H1 (cell line): ENCODE measurements at regions not wholly inside any gene's neighbourhood (a gene's known extent, or its start where the extent isn't known, plus 50 kb on each side); places are given as distances from the start of the nearest gene placed in this dataset.

ENCODE experiments used
- CTCF ChIA-PET: fragments of 300-600 bp; sonication (Branson Sonifier 250); formaldehyde crosslinking; loops from one replicate; lab custom pipeline; 2021; ENCODE audit not compliant: partially characterized antibody; lab: Charles Lee
- POLR2A ChIA-PET: fragments of 300-600 bp; sonication (Branson Sonifier 250); formaldehyde crosslinking; loops from one replicate; lab custom pipeline; 2021; ENCODE audit warnings: inconsistent platforms; ENCODE audit not compliant: partially characterized antibody; lab: Charles Lee
- DNase-seq, 2 experiments: peaks; one replicate each; pipeline versions ENCODE4 v3.0.0 to v3.0.0-alpha.2; 2010 to 2022; ENCODE audit warnings: low spot score in 2 of 2, low read depth in 1 of 2, mixed read lengths in 1 of 2
- FAIRE-seq: peaks from 2 replicates; lab custom pipeline; 2011; peaks lifted over from hg19 to GRCh38; lab: Jason Lieb, UNC
- H2AFZ ChIP-seq: 2 replicates; pipeline ENCODE4 v1.8.1; 2012; ENCODE audit warnings: low read length, inconsistent platforms
- H2AK5ac ChIP-seq: 2 replicates; pipeline ENCODE4 v1.6.1; 2013; ENCODE audit warnings: low read depth, low read length
- H2BK120ac ChIP-seq: replicated peaks from 2 replicates; pipeline ENCODE3; 2013; ENCODE audit warnings: low read depth, low read length, inconsistent platforms
- H2BK12ac ChIP-seq: 2 replicates; pipeline ENCODE4 v1.6.1; 2013; ENCODE audit warnings: low read depth, low read length
- H2BK15ac ChIP-seq: 2 replicates; pipeline ENCODE4 v1.6.1; 2013; ENCODE audit warnings: low read length
- H2BK20ac ChIP-seq: 2 replicates; pipeline ENCODE4 v1.6.1; 2013; ENCODE audit warnings: low read length
- H2BK5ac ChIP-seq: 2 replicates; pipeline ENCODE4 v1.6.1; 2013; ENCODE audit warnings: low read depth, low read length
- H3K14ac ChIP-seq: 2 replicates; pipeline ENCODE4 v1.6.1; 2013; ENCODE audit warnings: inconsistent platforms; ENCODE audit not compliant: insufficient read length
- H3K18ac ChIP-seq: 2 replicates; pipeline ENCODE4 v1.6.1; 2013; ENCODE audit warnings: low read length; ENCODE audit errors: extremely low read depth
- H3K23ac ChIP-seq: 2 replicates; pipeline ENCODE4 v1.6.1; 2013; ENCODE audit warnings: inconsistent platforms; ENCODE audit not compliant: insufficient read length
- H3K23me2 ChIP-seq: 2 replicates; pipeline ENCODE4 v1.6.1; 2013; ENCODE audit warnings: low read depth, low read length
- H3K27ac ChIP-seq: 2 replicates; pipeline ENCODE4 v1.6.1; 2011; ENCODE audit warnings: low read depth, low read length, inconsistent platforms
- H3K27me3 ChIP-seq, 4 experiments: replicated peaks in 1 of 4; 1 replicate in 1 of 4; 2 replicates in 3 of 4; pipeline versions ENCODE4 v1.6.1 to v1.8.1; 2011 to 2013; ENCODE audit warnings: low read length in 3 of 4, mild to moderate bottlenecking in 3 of 4, inconsistent platforms in 2 of 4, mixed read lengths in 2 of 4, moderate library complexity in 1 of 4; ENCODE audit not compliant: control insufficient read depth in 3 of 4, insufficient read depth in 3 of 4; ENCODE audit errors: extremely low read depth in 1 of 4
- H3K36me3 ChIP-seq, 4 experiments: 2 replicates each; pipeline versions ENCODE4 v1.6.1 to v1.8.1; 2011 to 2013; ENCODE audit warnings: mild to moderate bottlenecking in 4 of 4, low read length in 3 of 4, moderate library complexity in 2 of 4, control low read depth in 1 of 4, inconsistent platforms in 1 of 4; ENCODE audit not compliant: insufficient read depth in 4 of 4, control insufficient read depth in 2 of 4
- H3K4ac ChIP-seq: replicated peaks from 2 replicates; pipeline ENCODE3; 2013; ENCODE audit warnings: low read length, low read depth, mixed read lengths, inconsistent platforms; ENCODE audit not compliant: insufficient read length
- H3K4me1 ChIP-seq, 4 experiments: replicated peaks in 1 of 4; 1 replicate in 1 of 4; 2 replicates in 3 of 4; pipeline versions ENCODE4 v1.6.1 to v1.8.1; 2011 to 2013; ENCODE audit warnings: low read length in 3 of 4, inconsistent platforms in 2 of 4, mixed read lengths in 1 of 4; ENCODE audit not compliant: insufficient read depth in 4 of 4, control insufficient read depth in 3 of 4
- H3K4me2 ChIP-seq, 2 experiments: 2 replicates each; pipeline versions ENCODE4 v1.6.1 to v1.8.1; 2011 to 2013; ENCODE audit warnings: low read depth in 2 of 2, low read length in 2 of 2, control low read depth in 1 of 2, inconsistent platforms in 1 of 2, mild to moderate bottlenecking in 1 of 2; ENCODE audit not compliant: insufficient read depth in 1 of 2
- H3K4me3 ChIP-seq, 4 experiments: fragments of 200-600, 300-600 bp in 1 of 4; sonication (generic), shearing (Covaris generic), sonication (Bioruptor Twin) in 1 of 4; 2 replicates each; pipeline versions ENCODE4 v1.5.1 to v1.8.1; 2011 to 2016; ENCODE audit warnings: low read length in 4 of 4, low read depth in 3 of 4, control low read depth in 2 of 4, inconsistent platforms in 2 of 4, mild to moderate bottlenecking in 2 of 4, mixed read lengths in 1 of 4, moderate library complexity in 1 of 4; ENCODE audit not compliant: insufficient read depth in 2 of 4; ENCODE audit errors: extremely low read depth in 1 of 4
- H3K56ac ChIP-seq: replicated peaks from 2 replicates; pipeline ENCODE3; 2013; ENCODE audit warnings: low read depth, mild to moderate bottlenecking, mixed read lengths, low read length, inconsistent platforms; ENCODE audit not compliant: insufficient read length
- H3K79me1 ChIP-seq: 2 replicates; pipeline ENCODE4 v1.6.1; 2013; ENCODE audit warnings: low read depth, low read length, control low read depth
- H3K79me2 ChIP-seq, 2 experiments: 2 replicates each; pipeline versions ENCODE4 v1.6.1 to v1.8.1; 2012 to 2013; ENCODE audit warnings: low read length in 2 of 2, mild to moderate bottlenecking in 2 of 2, inconsistent platforms in 1 of 2; ENCODE audit not compliant: insufficient read depth in 2 of 2, control insufficient read depth in 1 of 2
- H3K9ac ChIP-seq, 4 experiments: replicated peaks in 1 of 4; 1 replicate in 1 of 4; 2 replicates in 3 of 4; pipeline versions ENCODE4 v1.6.1 to v1.8.1; 2011 to 2013; ENCODE audit warnings: low read depth in 3 of 4, low read length in 3 of 4, control low read depth in 2 of 4, mild to moderate bottlenecking in 2 of 4, moderate library complexity in 2 of 4, inconsistent platforms in 1 of 4; ENCODE audit errors: extremely low read depth in 1 of 4
- H3K9me3 ChIP-seq, 2 experiments: 2 replicates each; pipeline versions ENCODE4 v1.6.1 to v1.8.1; 2012 to 2013; ENCODE audit warnings: mild to moderate bottlenecking in 2 of 2, moderate library complexity in 2 of 2, control low read depth in 1 of 2, inconsistent platforms in 1 of 2, low read depth in 1 of 2, low read length in 1 of 2, mixed read lengths in 1 of 2; ENCODE audit not compliant: insufficient read depth in 2 of 2
- H4K20me1 ChIP-seq, 2 experiments: replicated peaks in 1 of 2; 2 replicates each; pipeline versions ENCODE3 to v1.8.1; 2011 to 2013; ENCODE audit warnings: inconsistent platforms in 2 of 2, low read length in 2 of 2, mild to moderate bottlenecking in 1 of 2; ENCODE audit not compliant: insufficient read depth in 2 of 2, control insufficient read depth in 1 of 2
- H4K5ac ChIP-seq: 2 replicates; pipeline ENCODE4 v1.6.1; 2013; ENCODE audit warnings: low read length, low read depth, mixed read lengths, inconsistent platforms; ENCODE audit not compliant: insufficient read length
- H4K8ac ChIP-seq: 2 replicates; pipeline ENCODE4 v1.8.0; 2013; ENCODE audit warnings: mild to moderate bottlenecking, moderate library complexity, low read length, inconsistent platforms; ENCODE audit not compliant: insufficient read depth; ENCODE audit errors: extremely low read depth
- H4K91ac ChIP-seq: replicated peaks from 2 replicates; pipeline ENCODE3; 2013; ENCODE audit warnings: low read length, mixed read lengths, inconsistent platforms; ENCODE audit not compliant: insufficient read length
- POLR2A ChIP-seq, 2 experiments: IDR thresholded peaks; 1 replicate in 1 of 2; 2 replicates in 1 of 2; pipeline ENCODE4 v1.6.1; 2011; ENCODE audit warnings: low read depth in 2 of 2, low read length in 2 of 2, mild to moderate bottlenecking in 2 of 2; ENCODE audit errors: control extremely low read depth in 1 of 2
- RFX5 ChIP-seq: IDR thresholded peaks from 2 replicates; pipeline ENCODE4 v1.6.1; 2011; ENCODE audit warnings: low read depth, low read length, improper control_type of control experiment, borderline replicate concordance
- SAP30 ChIP-seq: fragments of 300-600 bp; sonication (generic); IDR thresholded peaks from 2 replicates; pipeline ENCODE4 v1.7.1; 2012; ENCODE audit warnings: low read length, moderate library complexity, mild to moderate bottlenecking, inconsistent platforms; ENCODE audit not compliant: insufficient read depth, insufficient replicate concordance
- SP4 ChIP-seq: IDR thresholded peaks from 2 replicates; pipeline ENCODE4 v1.6.1; 2012; ENCODE audit warnings: low read length, inconsistent platforms
- TCF12 ChIP-seq: IDR thresholded peaks from 2 replicates; pipeline ENCODE4 v1.6.1; 2011; ENCODE audit warnings: low read depth, mild to moderate bottlenecking, low read length
- WGBS, 2 experiments: shearing (Covaris generic) in 1 of 2; methylation state at CpG; one replicate each; pipeline versions ENCODE4 v1.1.6 to v1.1.7; 2013 to 2015; ENCODE audit warnings: low lambda C conversion rate in 2 of 2, mixed read lengths in 2 of 2, inconsistent platforms in 1 of 2, low coverage in 1 of 2, missing lambda C conversion rate in 1 of 2; ENCODE audit not compliant: insufficient replicate concordance in 2 of 2, insufficient coverage in 1 of 2, insufficient read length in 1 of 2; ENCODE audit errors: extremely low coverage in 1 of 2, missing lambda C conversion rate in 1 of 2; 5-methylcytosine and 5-hydroxymethylcytosine counted together

DNA sequence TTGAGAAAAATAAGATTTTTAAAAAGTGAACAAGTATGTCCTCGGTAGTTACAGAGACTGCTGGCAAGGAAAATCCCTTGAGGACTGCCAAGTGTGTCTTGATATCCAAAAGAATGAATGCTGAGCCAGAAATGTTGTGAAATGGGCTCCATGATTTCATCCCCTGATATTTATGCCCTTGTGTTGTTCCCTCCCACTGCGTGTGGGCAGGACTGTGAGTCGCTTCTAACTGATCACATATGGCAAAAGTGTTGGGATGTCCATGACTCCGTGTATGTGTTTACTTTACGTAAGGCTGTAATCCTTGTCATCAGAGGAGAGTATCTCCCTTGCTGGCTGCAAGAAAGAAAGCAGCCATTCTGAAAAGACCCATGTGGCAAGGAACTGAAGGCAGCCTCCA is 285.1 kb downstream of the SS18 start:
- no peak for FAIRE-seq
- Histone ChIP-seq H3K4me3 (no peak overlapping the region), H2BK12ac (no peak overlapping the region), H2BK120ac (no peak overlapping the region), H3K79me1 (no peaks in the 10 kb centered on the region), H2BK15ac (no peak overlapping the region), H3K4ac (no peak overlapping the region), H2AK5ac (no peak overlapping the region), H2BK5ac (no peak overlapping the region), H3K4me2 (no peak overlapping the region), H3K4me1 (no peaks in the 10 kb centered on the region), H3K9ac (no peak overlapping the region), H2BK20ac (no peak overlapping the region), H3K79me2 (no peaks in the 10 kb centered on the region), H3K27ac (no peak overlapping the region), H4K8ac (no peak overlapping the region), H4K91ac (no peak overlapping the region), H3K23ac (no peak overlapping the region), H3K18ac (no peak overlapping the region), H2AFZ (no peak overlapping the region), H3K36me3 (no peaks in the 10 kb centered on the region), H3K23me2 (no peaks in the 10 kb centered on the region), H3K56ac (no peak overlapping the region), H4K5ac (no peak overlapping the region), H4K20me1 (no peaks in the 10 kb centered on the region), H3K14ac (no peak overlapping the region), H3K9me3 (no peaks in the 10 kb centered on the region), H3K27me3 (no peaks in the 10 kb centered on the region)
- DNase-seq, result no peak
- ChIA-PET POLR2A (no interaction called here), CTCF (no interaction called here)
- no peak for TF ChIP-seq TCF12
- TF ChIP-seq SP4, result no peak
- TF ChIP-seq POLR2A (IDR thresholded peaks at IDR 0.05; ENCODE audit: control extremely low read depth in 1 of 2, low read depth in 2 of 2, low read length in 2 of 2), result no peak
- no peak for TF ChIP-seq SAP30
- no peak for TF ChIP-seq RFX5
- WGBS, 2 experiments, result 85% methylated on average over 5 of the region's 5 CpGs; no CpG with 5 or more reads in 1 of the 2 experiments
